Brain microvascular endothelial cell (primary cell): ENCODE measurements at regions not wholly inside any gene's neighbourhood (a gene's known extent, or its start where the extent isn't known, plus 50 kb on each side); places are given as distances from the start of the nearest gene placed in this dataset.
A peak's percentile ranks its signal among the peaks of the same experiment; 100 is the strongest.

Experiments
- DNase-seq: peaks from one replicate; pipeline ENCODE4 v3.0.0-alpha.2; 2020
- H3K27ac ChIP-seq: fragments of 250-450 bp; sonication (Bioruptor Pico); 2 replicates; pipeline ENCODE4 v1.5.1; 2020; ENCODE audit warnings: mild to moderate bottlenecking, moderate library complexity
- H3K27me3 ChIP-seq: fragments of 250-450 bp; sonication (Bioruptor Pico); replicated peaks from 2 replicates; pipeline ENCODE4 v1.5.1; 2020; ENCODE audit warnings: mild to moderate bottlenecking
- H3K36me3 ChIP-seq: fragments of 250-450 bp; sonication (Bioruptor Pico); replicated peaks from 2 replicates; pipeline ENCODE4 v1.5.1; 2020; ENCODE audit warnings: mild to moderate bottlenecking
- H3K4me3 ChIP-seq: 2 replicates; pipeline ENCODE4 v1.5.1; 2011; ENCODE audit warnings: low read depth, mild to moderate bottlenecking, control low read depth, low read length, moderate library complexity
- CTCF ChIP-seq: IDR thresholded peaks from 2 replicates; pipeline ENCODE4 v1.5.1; 2011; ENCODE audit warnings: low read depth, mild to moderate bottlenecking, moderate library complexity, low read length, control low read depth, inconsistent platforms; ENCODE audit errors: missing control alignments
- in situ Hi-C: cut with HindIII; loops from 2 replicates; pipeline ENCODE4 v1.10.0; 2017; ENCODE audit warnings: low sequenced_read_pairs, low pct_ligation_motif_present

GRCh38 chr10:4285121-4285520, 500.1 kb upstream of the KLF6 start:
- Histone ChIP-seq H3K27me3 (no peaks in the 10 kb centered on the region), H3K27ac (no peak overlapping the region), H3K4me3 (no peak overlapping the region), H3K36me3 (no peaks in the 10 kb centered on the region)
- no peak for TF ChIP-seq CTCF
- DNase-seq = no peak
- in situ Hi-C loops = no loop called here

- H3K27me3 ChIP-seq = no peaks in the 10 kb centered on the region
- no peak for DNase-seq
- no peak for TF ChIP-seq CTCF
- H3K27ac ChIP-seq = no peak overlapping the region
- in situ Hi-C loops = no loop called here
- H3K36me3 ChIP-seq = no peaks in the 10 kb centered on the region
- no peak overlapping the region for H3K4me3 ChIP-seq
These were observed 499.0 kb upstream of the KLF6 start for GRCh38 chr10:4283846-4284610.

- Histone ChIP-seq H3K27me3 (no peaks in the 10 kb centered on the region), H3K36me3 (no peaks in the 10 kb centered on the region), H3K4me3 (no peak overlapping the region), H3K27ac (no peak overlapping the region)
- DNase-seq = no peak
- no peak for TF ChIP-seq CTCF
- in situ Hi-C loops = no loop called here
These were observed 497.5 kb upstream of the KLF6 start for GRCh38 chr10:4282496-4282895.

GRCh38 chr10:4281190-4281825, 496.3 kb upstream of the KLF6 start:
- in situ Hi-C loops = no loop called here
- Histone ChIP-seq H3K36me3 (no peaks in the 10 kb centered on the region), H3K27me3 (no peaks in the 10 kb centered on the region), H3K27ac (no peak overlapping the region), H3K4me3 (no peak overlapping the region)
- DNase-seq = no peak
- no peak for TF ChIP-seq CTCF

GRCh38 chr10:4280461-4281189, 495.6 kb upstream of the KLF6 start:
- Histone ChIP-seq H3K36me3 (no peaks in the 10 kb centered on the region), H3K4me3 (no peak overlapping the region), H3K27ac (peak overlapping the region; percentile 9), H3K27me3 (no peaks in the 10 kb centered on the region)
- no peak for TF ChIP-seq CTCF
- in situ Hi-C loops = no loop called here
- DNase-seq = no peak
